Neural cell (in vitro differentiated cells): ENCODE measurements at regions not wholly inside any gene's neighbourhood (a gene's known extent, or its start where the extent isn't known, plus 50 kb on each side); places are given as distances from the start of the nearest gene placed in this dataset.

Source experiments
- H2AFZ ChIP-seq: fragments of 200-600, 300-800 bp; sonication (generic), shearing (Covaris generic); 2 replicates; pipeline ENCODE4 v1.6.0; 2014; ENCODE audit warnings: low read depth, mild to moderate bottlenecking, antibody characterized with exemption, low read length, moderate library complexity
- H3F3A ChIP-seq: fragments of 200-600 bp; shearing (Covaris generic); 2 replicates; pipeline ENCODE4 v1.6.1; 2016; ENCODE audit warnings: mild to moderate bottlenecking, moderate library complexity, mixed read lengths, antibody characterized with exemption, low read length; ENCODE audit not compliant: insufficient read depth, poor library complexity, severe bottlenecking
- H3K27ac ChIP-seq: fragments of 200-600, 300-800 bp; sonication (generic), shearing (Covaris generic); 2 replicates; pipeline ENCODE4 v1.5.1; 2014; ENCODE audit warnings: mild to moderate bottlenecking, low read length, moderate library complexity
- H3K27me3 ChIP-seq: fragments of 300-800, 200-600 bp; sonication (generic), shearing (Covaris generic); 2 replicates; pipeline ENCODE4 v1.6.0; 2014; ENCODE audit warnings: mild to moderate bottlenecking, low read depth, low read length, moderate library complexity; ENCODE audit not compliant: insufficient read depth
- H3K36me3 ChIP-seq: fragments of 300-800, 200-600 bp; sonication (generic), shearing (Covaris generic); 2 replicates; pipeline ENCODE4 v1.5.1; 2014; ENCODE audit warnings: mild to moderate bottlenecking, antibody characterized with exemption, low read length, moderate library complexity; ENCODE audit not compliant: insufficient read depth
- H3K4me2 ChIP-seq: fragments of 300-800, 200-600 bp; sonication (generic), shearing (Covaris generic); 2 replicates; pipeline ENCODE4 v1.6.0; 2014; ENCODE audit warnings: mild to moderate bottlenecking, low read length
- H3K4me3 ChIP-seq: fragments of 300-800, 200-600 bp; sonication (generic), shearing (Covaris generic); 2 replicates; pipeline ENCODE4 v1.5.1; 2014; ENCODE audit warnings: mild to moderate bottlenecking, low read length, moderate library complexity
- H3K79me2 ChIP-seq: fragments of 200-600 bp; shearing (Covaris generic); replicated peaks from 2 replicates; pipeline ENCODE4 v1.6.0; 2014; ENCODE audit warnings: mild to moderate bottlenecking, low read length, moderate library complexity; ENCODE audit not compliant: insufficient read depth
- H3K9ac ChIP-seq: fragments of 300-800, 200-600 bp; sonication (generic), shearing (Covaris generic); 2 replicates; pipeline ENCODE4 v1.6.1; 2016; ENCODE audit warnings: mild to moderate bottlenecking, low read length, mixed read lengths
- H3K9me2 ChIP-seq: fragments of 200-600 bp; shearing (Covaris generic); 2 replicates; pipeline ENCODE4 v1.6.1; 2016; ENCODE audit warnings: mild to moderate bottlenecking, low read length, mixed read lengths; ENCODE audit not compliant: insufficient read depth
- H3K9me3 ChIP-seq: fragments of 200-600, 300-800 bp; sonication (generic), shearing (Covaris generic); 2 replicates; pipeline ENCODE4 v1.6.1; 2016; ENCODE audit warnings: mild to moderate bottlenecking, mixed run types, low read length, moderate library complexity, mixed read lengths
- H4K20me1 ChIP-seq: fragments of 200-600 bp; shearing (Covaris generic); 2 replicates; pipeline ENCODE4 v1.6.1; 2016; ENCODE audit warnings: mild to moderate bottlenecking, mixed run types; ENCODE audit not compliant: insufficient read depth
- CTCF ChIP-seq: fragments of 450-650 bp; IDR thresholded peaks from 2 replicates; pipeline ENCODE4 v1.5.1; 2014; ENCODE audit warnings: antibody characterized with exemption, mild to moderate bottlenecking, moderate library complexity; ENCODE audit not compliant: poor library complexity, severe bottlenecking
- EP300 ChIP-seq: fragments of 450-650 bp; conservative IDR thresholded peaks from 2 replicates; pipeline ENCODE4 v1.6.1; 2014; ENCODE audit warnings: antibody characterized with exemption, mild to moderate bottlenecking, moderate library complexity; ENCODE audit not compliant: poor library complexity, severe bottlenecking
- EZH2 ChIP-seq: fragments of 200-600, 300-800 bp; shearing (Covaris generic), sonication (generic); IDR thresholded peaks from 2 replicates; pipeline ENCODE4 v1.6.1; 2014; ENCODE audit warnings: antibody characterized with exemption, low read length, borderline replicate concordance, mild to moderate bottlenecking; ENCODE audit not compliant: insufficient read depth, poor library complexity, severe bottlenecking
- MXI1 ChIP-seq: fragments of 450-650 bp; conservative IDR thresholded peaks from 2 replicates; pipeline ENCODE4 v1.6.1; 2014; ENCODE audit warnings: antibody characterized with exemption, mild to moderate bottlenecking; ENCODE audit not compliant: poor library complexity, severe bottlenecking
- POLR2AphosphoS5 ChIP-seq: IDR thresholded peaks from 2 replicates; pipeline ENCODE4 v1.6.1; 2012
- RAD21 ChIP-seq: fragments of 450-650 bp; conservative IDR thresholded peaks from 2 replicates; pipeline ENCODE4 v1.6.1; 2014; ENCODE audit warnings: antibody characterized with exemption, mild to moderate bottlenecking, moderate library complexity
- REST ChIP-seq: IDR thresholded peaks from 2 replicates; pipeline ENCODE4 v1.6.1; 2012; ENCODE audit warnings: borderline replicate concordance
- SMC3 ChIP-seq: fragments of 450-650 bp; conservative IDR thresholded peaks from 2 replicates; pipeline ENCODE4 v1.6.1; 2014; ENCODE audit warnings: antibody characterized with exemption, mild to moderate bottlenecking, moderate library complexity; ENCODE audit not compliant: poor library complexity
- TAF1 ChIP-seq: IDR thresholded peaks from 2 replicates; pipeline ENCODE4 v1.6.1; 2012; ENCODE audit warnings: low read depth

GRCh38 chr9:116081435-116082115 is 72.0 kb upstream of the PAPPA start:
- H3K79me2 ChIP-seq, result no peaks in the 10 kb centered on the region
- no peaks in the 10 kb centered on the region for H3K9me3 ChIP-seq
- no peaks in the 10 kb centered on the region for H3K36me3 ChIP-seq
- no peak for TF ChIP-seq EP300
- no peak for TF ChIP-seq RAD21
- no peak for TF ChIP-seq SMC3
- TF ChIP-seq REST, result no peak
- no peak for TF ChIP-seq EZH2
- TF ChIP-seq TAF1, result no peak
- no peak for TF ChIP-seq CTCF
- TF ChIP-seq MXI1, result no peak
- no peak for TF ChIP-seq POLR2AphosphoS5
- H3F3A ChIP-seq, result no peaks in the 10 kb centered on the region
- no peak overlapping the region for H3K27ac ChIP-seq
- H3K4me2 ChIP-seq, result no peak overlapping the region
- no peaks in the 10 kb centered on the region for H4K20me1 ChIP-seq
- H2AFZ ChIP-seq, result no peak overlapping the region
- no peak overlapping the region for H3K9ac ChIP-seq
- H3K27me3 ChIP-seq, result no peaks in the 10 kb centered on the region
- H3K4me3 ChIP-seq, result no peak overlapping the region
- no peaks in the 10 kb centered on the region for H3K9me2 ChIP-seq

GRCh38 chr9:116083837-116084236 is 69.8 kb upstream of the PAPPA start:
- Histone ChIP-seq H3K9ac (no peak overlapping the region), H2AFZ (no peak overlapping the region), H3K9me2 (no peaks in the 10 kb centered on the region), H3K4me2 (no peak overlapping the region), H3K4me3 (no peak overlapping the region), H3K27ac (no peak overlapping the region), H3F3A (no peaks in the 10 kb centered on the region), H4K20me1 (no peaks in the 10 kb centered on the region), H3K27me3 (no peaks in the 10 kb centered on the region), H3K79me2 (no peaks in the 10 kb centered on the region), H3K36me3 (no peaks in the 10 kb centered on the region), H3K9me3 (no peaks in the 10 kb centered on the region)
- no peak for TF ChIP-seq RAD21
- no peak for TF ChIP-seq MXI1
- TF ChIP-seq POLR2AphosphoS5, result no peak
- TF ChIP-seq EP300, result no peak
- no peak for TF ChIP-seq SMC3
- no peak for TF ChIP-seq TAF1
